Amniotic stem cell (primary cell): ENCODE measurements at regions not wholly inside any gene's neighbourhood (a gene's known extent, or its start where the extent isn't known, plus 50 kb on each side); places are given as distances from the start of the nearest gene placed in this dataset.

Experiments
- DNase-seq: peaks from one replicate; lab custom pipeline; 2025; lab: John Stamatoyannopoulos, UW

GRCh38 chr2:20110876-20111275, 59.4 kb upstream of the LAPTM4A start:
- no peak for DNase-seq

GRCh38 chr2:20110383-20110782, 59.0 kb upstream of the LAPTM4A start:
- no peak for DNase-seq

- DNase-seq: no peak
These were observed 57.4 kb upstream of the LAPTM4A start for GRCh38 chr2:20108655-20109396.

- DNase-seq: no peak
These were observed 56.3 kb upstream of the LAPTM4A start for GRCh38 chr2:20107776-20108175.

GRCh38 chr2:20107352-20107751, 55.9 kb upstream of the LAPTM4A start:
- DNase-seq: no peak

- no peak for DNase-seq
These were observed 55.3 kb upstream of the LAPTM4A start for GRCh38 chr2:20106746-20107145.

- no peak for DNase-seq
These were observed 53.6 kb upstream of the LAPTM4A start for GRCh38 chr2:20104900-20105545.

- DNase-seq: no peak
These were observed 52.1 kb upstream of the LAPTM4A start for GRCh38 chr2:20103530-20103929.
